Kidney (tissue), 13 donors: ENCODE measurements at regions not wholly inside any gene's neighbourhood (a gene's known extent, or its start where the extent isn't known, plus 50 kb on each side); places are given as distances from the start of the nearest gene placed in this dataset.

ENCODE experiments used
- DNase-seq, 5 donors: peaks; one replicate each; pipeline ENCODE4 v3.0.0-alpha.2; 2013 to 2020
- FAIRE-seq: peaks from 2 replicates; lab custom pipeline; 2012; peaks lifted over from hg19 to GRCh38; lab: Jason Lieb, UNC
- H3K27ac ChIP-seq, 2 donors: one replicate each; pipeline ENCODE4 v1.7.0; 2013; ENCODE audit warnings: low read depth in 2 of 2, low read length in 2 of 2, inconsistent platforms in 1 of 2
- H3K27me3 ChIP-seq: one replicate; pipeline ENCODE4 v1.7.1; 2013; ENCODE audit warnings: low read length, inconsistent platforms; ENCODE audit not compliant: control insufficient read depth, insufficient read depth
- H3K36me3 ChIP-seq, 3 donors: one replicate each; pipeline versions ENCODE4 v1.7.0 to v1.7.1; 2013; ENCODE audit warnings: low read length in 3 of 3, control low read depth in 1 of 3, inconsistent platforms in 1 of 3; ENCODE audit not compliant: insufficient read depth in 3 of 3, control insufficient read depth in 2 of 3
- H3K4me1 ChIP-seq, 3 donors: one replicate each; pipeline versions ENCODE4 v1.7.0 to v1.7.1; 2013; ENCODE audit warnings: low read length in 3 of 3, inconsistent platforms in 1 of 3, low read depth in 1 of 3; ENCODE audit not compliant: control insufficient read depth in 2 of 3, insufficient read depth in 2 of 3
- H3K4me3 ChIP-seq, 3 donors: one replicate each; pipeline versions ENCODE4 v1.7.0 to v1.8.1; 2013; ENCODE audit warnings: low read length in 3 of 3, control low read depth in 1 of 3, inconsistent platforms in 1 of 3
- H3K9ac ChIP-seq, 3 donors: one replicate each; pipeline versions ENCODE4 v1.7.0 to v1.7.1; 2013; ENCODE audit warnings: low read length in 3 of 3, control low read depth in 1 of 3, inconsistent platforms in 1 of 3
- H3K9me3 ChIP-seq, 3 donors: one replicate each; pipeline versions ENCODE4 v1.7.0 to v1.7.1; 2013; ENCODE audit warnings: low read length in 3 of 3, control low read depth in 1 of 3, inconsistent platforms in 1 of 3; ENCODE audit not compliant: control insufficient read depth in 2 of 3, insufficient read depth in 1 of 3
- CTCF ChIP-seq: IDR thresholded peaks from 3 replicates; pipeline ENCODE4 v1.5.1; 2012; ENCODE audit warnings: mild to moderate bottlenecking, moderate library complexity, borderline replicate concordance; ENCODE audit not compliant: insufficient read depth; ENCODE audit errors: extremely low read depth
- intact Hi-C: fragments of 100-400 bp; cut with DNase I; formaldehyde crosslinking; loops from one replicate; pipeline ENCODE4 v1.11.1; 2022
- donor health status: control.
- donor health status: control.
- donor health status: control.
- donor health status: control.
- donor health status: control.
- donor health status: DM: yes; HTN: yes; CAD: no.
- donor health status: Normal renal cell carcinoma (clear cell type).

- Histone ChIP-seq H3K36me3 (no peaks in the 10 kb centered on the region), H3K4me3 (no peak overlapping the region), H3K9ac (no peak overlapping the region), H3K4me1 (no peaks in the 10 kb centered on the region), H3K27me3 (no peaks in the 10 kb centered on the region), H3K9me3 (no peaks in the 10 kb centered on the region), H3K27ac (no peak overlapping the region)
- intact Hi-C loops, result no loop called here
- TF ChIP-seq CTCF, result no peak
- peak; percentile 13 for FAIRE-seq
- no peak for DNase-seq
Observed at GRCh38 chr5:158066076-158066475, 207.1 kb upstream of the CLINT1 start.

- Histone ChIP-seq H3K9ac (no peak overlapping the region), H3K36me3 (no peaks in the 10 kb centered on the region), H3K27ac (no peak overlapping the region), H3K9me3 (no peaks in the 10 kb centered on the region), H3K4me1 (no peaks in the 10 kb centered on the region), H3K4me3 (no peak overlapping the region), H3K27me3 (no peaks in the 10 kb centered on the region)
- no peak for TF ChIP-seq CTCF
- FAIRE-seq (no peak), DNase-seq (no peak)
- intact Hi-C loops, result no loop called here
Observed at GRCh38 chr5:158064334-158065123, 205.6 kb upstream of the CLINT1 start.

DNA sequence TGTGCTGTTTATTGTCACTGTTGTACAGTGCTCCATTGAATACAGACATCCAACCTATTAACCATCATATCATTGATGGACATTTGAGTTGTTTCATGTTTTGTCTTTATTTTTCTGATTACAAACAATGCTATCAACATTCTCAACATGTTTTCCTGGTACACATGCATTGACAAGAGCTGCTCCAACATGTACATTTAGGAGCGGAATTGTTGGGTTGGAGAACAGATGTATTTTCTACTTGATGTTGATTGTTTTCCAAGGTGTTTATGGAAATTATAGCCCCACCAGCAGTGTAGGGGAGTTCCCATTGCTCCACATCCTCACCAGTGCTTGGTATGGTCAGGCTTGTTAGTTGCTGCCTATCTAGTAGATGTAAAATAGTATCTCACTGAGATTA, 204.1 kb upstream of the CLINT1 start:
- Histone ChIP-seq H3K4me3 (no peak overlapping the region), H3K36me3 (no peaks in the 10 kb centered on the region), H3K27ac (no peak overlapping the region), H3K9ac (no peak overlapping the region), H3K9me3 (no peaks in the 10 kb centered on the region), H3K27me3 (no peaks in the 10 kb centered on the region), H3K4me1 (no peaks in the 10 kb centered on the region)
- DNase-seq (no peak), FAIRE-seq (no peak)
- TF ChIP-seq CTCF, result no peak
- intact Hi-C loops, result no loop called here
